SU-DHL-6 (cell line): ENCODE measurements at regions not wholly inside any gene's neighbourhood (a gene's known extent, or its start where the extent isn't known, plus 50 kb on each side); places are given as distances from the start of the nearest gene placed in this dataset.

ENCODE experiments used
- H2AFZ ChIP-seq: fragments of 200-600 bp; sonication (generic); 2 replicates; pipeline ENCODE4 v1.6.1; 2014; ENCODE audit warnings: low read depth, mild to moderate bottlenecking, moderate library complexity, mixed read lengths, antibody characterized with exemption, low read length; ENCODE audit not compliant: severe bottlenecking
- H3F3A ChIP-seq: fragments of 200-600 bp; shearing (Covaris generic); 2 replicates; pipeline ENCODE4 v1.6.0; 2016; ENCODE audit warnings: antibody characterized with exemption, mild to moderate bottlenecking; ENCODE audit not compliant: insufficient read depth
- H3K27ac ChIP-seq: fragments of 200-600 bp; sonication (generic); 2 replicates; pipeline ENCODE4 v1.5.1; 2016; ENCODE audit warnings: low read depth, mild to moderate bottlenecking, low read length, moderate library complexity, mixed read lengths
- H3K27me3 ChIP-seq: fragments of 200-600 bp; sonication (generic), shearing (Covaris generic); 2 replicates; pipeline ENCODE4 v1.6.0; 2014; ENCODE audit warnings: mild to moderate bottlenecking, low read length
- H3K36me3 ChIP-seq: fragments of 200-600 bp; sonication (generic); 2 replicates; pipeline ENCODE4 v1.6.1; 2014; ENCODE audit warnings: mild to moderate bottlenecking, low read length, mixed read lengths
- H3K4me2 ChIP-seq: fragments of 300-600, 200-600 bp; shearing (Covaris generic), sonication (generic); 2 replicates; pipeline ENCODE4 v1.6.0; 2014; ENCODE audit warnings: low read length, low read depth, mild to moderate bottlenecking; ENCODE audit not compliant: poor library complexity, severe bottlenecking
- H3K4me3 ChIP-seq: fragments of 200-600 bp; sonication (generic); 2 replicates; pipeline ENCODE4 v1.5.1; 2014; ENCODE audit warnings: antibody characterized with exemption, low read length, mild to moderate bottlenecking, mixed read lengths; ENCODE audit not compliant: insufficient read depth, poor library complexity, severe bottlenecking
- H3K79me2 ChIP-seq: fragments of 200-600 bp; sonication (generic); 2 replicates; pipeline ENCODE4 v1.6.1; 2014; ENCODE audit warnings: mild to moderate bottlenecking, low read length, moderate library complexity; ENCODE audit not compliant: insufficient read depth
- H3K9ac ChIP-seq: fragments of 200-600 bp; sonication (generic); 2 replicates; pipeline ENCODE4 v1.7.0; 2014; ENCODE audit warnings: mild to moderate bottlenecking, low read length
- H3K9me2 ChIP-seq: fragments of 200-600 bp; sonication (generic); replicated peaks from 2 replicates; pipeline ENCODE4 v1.6.1; 2014; ENCODE audit warnings: low read length; ENCODE audit not compliant: insufficient read depth
- H3K9me3 ChIP-seq: fragments of 200-600 bp; sonication (generic); 2 replicates; pipeline ENCODE4 v1.6.1; 2014; ENCODE audit warnings: low read length, mixed read lengths; ENCODE audit not compliant: insufficient read depth
- H4K20me1 ChIP-seq: fragments of 200-600 bp; sonication (generic); 2 replicates; pipeline ENCODE4 v1.6.1; 2014; ENCODE audit warnings: low read depth, mild to moderate bottlenecking, antibody characterized with exemption, low read length, moderate library complexity, mixed read lengths
- EZH2phosphoT487 ChIP-seq: fragments of 200-600 bp; sonication (generic), shearing (Covaris generic); conservative IDR thresholded peaks from 2 replicates; pipeline ENCODE4 v1.6.1; 2018; ENCODE audit warnings: mild to moderate bottlenecking, antibody characterized with exemption, low read length, moderate library complexity, mixed read lengths
- TF ChIP-seq, protein P1 (sequence below): fragments of 200-600 bp; sonication (generic); IDR thresholded peaks from one replicate; pipeline ENCODE4 v1.5.1; 2017; ENCODE audit warnings: antibody characterized with exemption, mild to moderate bottlenecking, low read length, moderate library complexity; ENCODE audit not compliant: insufficient read depth, poor library complexity, severe bottlenecking

DNA sequence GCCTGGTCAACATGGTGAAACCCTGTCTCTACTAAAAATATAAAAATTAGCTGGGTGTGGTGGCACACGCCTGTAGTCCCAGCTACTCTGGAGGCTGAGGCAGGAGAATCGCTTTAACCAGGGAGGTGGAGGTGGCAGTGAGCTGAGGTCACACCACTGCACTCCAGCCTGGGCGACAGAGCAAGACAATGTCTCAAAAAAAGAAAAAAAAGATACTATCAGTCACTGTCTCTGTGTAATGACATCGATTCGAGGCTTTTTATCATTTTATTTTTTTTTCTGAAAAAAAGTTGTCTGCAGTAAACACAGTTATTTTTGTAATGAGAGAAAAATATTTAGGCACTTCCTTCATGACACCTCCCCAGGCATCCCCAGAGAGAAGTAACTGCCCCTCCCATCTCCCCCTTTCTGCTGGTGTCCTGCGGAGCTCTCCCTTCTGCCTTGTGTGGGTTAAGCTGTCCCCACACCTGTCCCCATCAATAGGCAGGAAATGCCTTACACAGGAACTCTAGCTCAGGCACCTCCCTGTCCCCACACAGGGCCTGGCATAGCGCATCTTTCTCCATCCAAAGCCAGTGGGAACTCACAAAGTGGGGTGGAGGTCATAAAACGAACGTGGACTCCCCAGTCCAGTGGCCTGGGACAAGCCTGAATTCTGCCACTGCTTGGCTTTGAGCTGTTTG, 132.0 kb downstream of the SYF2 start:
- TF ChIP-seq EZH2phosphoT487 = no peak
- TF ChIP-seq, protein P1, sequence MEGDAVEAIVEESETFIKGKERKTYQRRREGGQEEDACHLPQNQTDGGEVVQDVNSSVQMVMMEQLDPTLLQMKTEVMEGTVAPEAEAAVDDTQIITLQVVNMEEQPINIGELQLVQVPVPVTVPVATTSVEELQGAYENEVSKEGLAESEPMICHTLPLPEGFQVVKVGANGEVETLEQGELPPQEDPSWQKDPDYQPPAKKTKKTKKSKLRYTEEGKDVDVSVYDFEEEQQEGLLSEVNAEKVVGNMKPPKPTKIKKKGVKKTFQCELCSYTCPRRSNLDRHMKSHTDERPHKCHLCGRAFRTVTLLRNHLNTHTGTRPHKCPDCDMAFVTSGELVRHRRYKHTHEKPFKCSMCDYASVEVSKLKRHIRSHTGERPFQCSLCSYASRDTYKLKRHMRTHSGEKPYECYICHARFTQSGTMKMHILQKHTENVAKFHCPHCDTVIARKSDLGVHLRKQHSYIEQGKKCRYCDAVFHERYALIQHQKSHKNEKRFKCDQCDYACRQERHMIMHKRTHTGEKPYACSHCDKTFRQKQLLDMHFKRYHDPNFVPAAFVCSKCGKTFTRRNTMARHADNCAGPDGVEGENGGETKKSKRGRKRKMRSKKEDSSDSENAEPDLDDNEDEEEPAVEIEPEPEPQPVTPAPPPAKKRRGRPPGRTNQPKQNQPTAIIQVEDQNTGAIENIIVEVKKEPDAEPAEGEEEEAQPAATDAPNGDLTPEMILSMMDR = no peak
- no peak overlapping the region for H3K4me2 ChIP-seq
- H3K4me3 ChIP-seq = no peak overlapping the region
- no peaks in the 10 kb centered on the region for H3K27me3 ChIP-seq
- no peak overlapping the region for H3K27ac ChIP-seq
- no peaks in the 10 kb centered on the region for H3K79me2 ChIP-seq
- H3K9ac ChIP-seq = no peak overlapping the region
- H2AFZ ChIP-seq = no peak overlapping the region
- no peaks in the 10 kb centered on the region for H3K9me2 ChIP-seq
- no peaks in the 10 kb centered on the region for H3K36me3 ChIP-seq
- no peaks in the 10 kb centered on the region for H4K20me1 ChIP-seq
- no peaks in the 10 kb centered on the region for H3F3A ChIP-seq
- H3K9me3 ChIP-seq = no peaks in the 10 kb centered on the region

DNA sequence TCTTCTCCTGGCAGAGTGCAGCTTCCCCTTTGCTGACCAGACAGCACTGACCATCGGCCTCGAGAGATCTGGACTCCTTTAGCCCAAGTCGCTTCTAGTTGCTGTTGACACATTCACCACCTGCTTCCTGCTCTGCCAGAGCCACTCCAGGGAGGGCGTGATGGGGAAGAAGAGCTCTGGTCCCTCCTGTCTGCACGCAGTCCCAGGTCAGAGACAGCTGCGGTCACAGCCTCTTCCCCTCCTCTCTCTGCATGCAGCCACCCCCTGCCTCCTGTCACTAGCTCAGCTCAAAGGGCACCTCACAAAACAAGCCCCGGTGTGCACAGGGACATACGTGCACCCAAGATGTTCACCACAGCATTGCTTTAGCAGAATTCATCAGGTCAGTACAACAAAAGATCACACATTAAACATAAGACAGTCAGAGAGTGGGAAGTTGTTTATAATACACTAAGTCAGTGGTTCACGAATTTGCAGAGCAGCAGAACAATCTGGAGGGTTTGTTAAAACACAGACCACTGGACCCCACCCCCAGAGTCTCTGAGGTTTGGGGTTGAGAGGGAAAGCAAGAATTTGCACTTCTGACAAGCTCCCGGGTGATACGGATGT, 132.9 kb downstream of the SYF2 start:
- no peak overlapping the region for H3K4me3 ChIP-seq
- no peaks in the 10 kb centered on the region for H3F3A ChIP-seq
- H3K27ac ChIP-seq = no peak overlapping the region
- H3K4me2 ChIP-seq = no peak overlapping the region
- no peaks in the 10 kb centered on the region for H4K20me1 ChIP-seq
- no peaks in the 10 kb centered on the region for H3K79me2 ChIP-seq
- H3K36me3 ChIP-seq = no peaks in the 10 kb centered on the region
- no peak overlapping the region for H3K9ac ChIP-seq
- H3K9me2 ChIP-seq = no peaks in the 10 kb centered on the region
- TF ChIP-seq EZH2phosphoT487 = no peak
- TF ChIP-seq, protein P1 = no peak
- no peaks in the 10 kb centered on the region for H3K27me3 ChIP-seq
- H3K9me3 ChIP-seq = no peaks in the 10 kb centered on the region
- H2AFZ ChIP-seq = no peak overlapping the region

DNA sequence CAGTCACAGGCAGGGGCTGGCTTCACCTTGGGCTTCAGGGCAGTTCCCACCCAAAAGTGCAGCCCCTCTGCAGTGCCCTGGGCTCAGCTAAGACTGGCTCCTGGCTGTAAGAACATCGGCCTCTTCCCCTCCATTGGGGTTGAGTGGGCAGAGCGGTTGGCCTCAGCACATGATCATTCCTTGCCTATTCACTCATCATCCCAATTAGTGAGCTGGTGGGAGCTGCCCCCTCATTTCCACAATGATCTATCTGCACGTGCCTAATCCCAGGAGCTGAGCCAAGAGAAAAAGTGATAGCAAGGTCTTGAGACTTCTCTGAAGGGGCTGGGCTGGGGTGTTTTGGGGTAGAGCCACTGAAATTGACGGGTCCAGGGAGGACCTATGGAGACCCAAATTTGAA, 133.6 kb downstream of the SYF2 start:
- Histone ChIP-seq H3K4me2 (no peak overlapping the region), H3K27ac (no peak overlapping the region), H3K9ac (no peak overlapping the region), H4K20me1 (no peaks in the 10 kb centered on the region), H3K9me2 (no peaks in the 10 kb centered on the region), H2AFZ (no peak overlapping the region), H3F3A (no peaks in the 10 kb centered on the region), H3K27me3 (no peaks in the 10 kb centered on the region), H3K4me3 (no peak overlapping the region), H3K36me3 (no peaks in the 10 kb centered on the region), H3K79me2 (no peaks in the 10 kb centered on the region), H3K9me3 (no peaks in the 10 kb centered on the region)
- TF ChIP-seq, protein P1 = no peak
- no peak for TF ChIP-seq EZH2phosphoT487
